GM19043 (cell line): ENCODE measurements at regions not wholly inside any gene's neighbourhood (a gene's known extent, or its start where the extent isn't known, plus 50 kb on each side); places are given as distances from the start of the nearest gene placed in this dataset.
A peak's percentile ranks its signal among the peaks of the same experiment; 100 is the strongest.

Experiments
- ATAC-seq: cut with Tn5 transposase; IDR thresholded peaks from one replicate; pipeline ENCODE4 v1.9.1; 2021; ENCODE audit warnings: low read depth; ENCODE audit not compliant: unreplicated experiment

DNA sequence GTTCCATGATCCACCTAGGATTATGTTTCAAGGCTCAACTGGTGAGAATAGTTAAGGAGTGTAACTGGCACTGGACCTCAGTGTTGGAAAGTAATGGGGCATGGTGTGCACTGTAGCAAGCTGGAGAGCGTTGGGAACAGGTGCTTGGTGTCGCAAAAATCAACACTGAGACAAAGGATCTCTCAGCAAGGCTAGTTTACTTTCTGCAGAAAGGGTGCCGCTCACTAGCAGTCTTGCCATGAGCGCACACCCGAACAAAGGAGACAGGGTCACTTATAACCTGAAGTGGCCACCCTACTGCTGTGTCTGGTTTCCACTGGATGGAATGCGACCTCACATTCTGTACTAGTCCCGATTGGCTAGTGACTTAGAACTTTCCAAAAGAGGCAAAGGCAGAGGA is 133.2 kb downstream of the TMEM17 start:
- ATAC-seq, result no peak

GRCh38 chr2:62370321-62371250 is 135.4 kb downstream of the TMEM17 start:
- no peak for ATAC-seq

- no peak for ATAC-seq
Observed at GRCh38 chr2:62369541-62370202, 136.3 kb downstream of the TMEM17 start.

DNA sequence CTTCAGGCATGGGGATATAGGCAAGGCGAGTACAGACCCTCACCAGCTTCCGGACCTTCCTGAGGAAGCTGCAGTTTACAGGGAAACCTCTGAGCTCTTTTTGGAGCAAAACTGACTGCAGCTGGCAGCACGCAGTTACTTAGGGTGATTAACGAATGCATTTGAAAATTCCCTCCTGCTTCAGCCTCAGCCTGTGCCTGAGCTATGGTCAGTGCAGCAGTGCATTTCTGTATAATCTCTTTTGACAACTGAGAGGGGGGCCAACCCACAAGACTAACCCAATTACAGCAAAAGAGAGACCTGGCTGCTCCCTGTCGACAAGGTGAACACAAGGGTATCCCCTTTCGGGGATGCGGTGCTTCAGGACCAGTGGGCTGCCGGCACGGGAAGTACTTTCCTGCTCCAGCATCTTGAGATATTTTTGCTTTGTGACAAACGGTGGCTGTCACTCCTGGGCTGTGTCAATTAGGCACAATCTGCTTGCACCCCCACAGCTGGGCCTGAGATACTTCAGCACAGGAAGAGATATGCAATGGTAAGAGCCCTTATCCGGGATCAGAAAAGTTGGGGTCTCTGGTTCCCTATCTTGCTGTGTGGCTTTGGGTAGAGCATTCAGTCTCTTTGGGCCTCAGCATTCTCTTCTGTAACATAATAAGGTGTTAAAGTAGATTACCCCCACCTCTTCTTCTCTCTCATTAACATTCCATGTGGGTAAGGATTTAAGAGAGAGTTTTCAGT is 141.0 kb downstream of the TMEM17 start:
- no peak for ATAC-seq

DNA sequence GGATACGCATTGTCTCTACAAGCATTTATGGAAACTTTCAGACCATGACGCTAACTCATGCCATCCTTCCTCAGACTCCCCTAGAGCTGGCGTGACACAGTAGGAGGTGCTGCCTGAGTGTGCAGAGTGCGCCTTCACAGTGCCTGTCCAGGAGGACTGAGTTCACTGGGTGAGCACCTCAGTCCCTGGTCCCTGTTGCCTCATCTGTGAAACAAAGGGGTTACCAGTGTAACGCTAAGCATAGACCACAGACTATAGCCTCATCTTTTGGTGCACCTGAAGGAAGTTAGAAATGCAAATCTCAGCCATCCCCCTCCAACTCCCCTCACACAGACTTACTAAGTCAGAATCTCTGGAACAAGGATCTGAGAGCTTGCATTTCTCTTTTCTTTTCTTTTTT is 142.8 kb downstream of the TMEM17 start:
- peak; percentile 74 for ATAC-seq

GRCh38 chr2:62362561-62362960 is 143.4 kb downstream of the TMEM17 start:
- peak; percentile 38 for ATAC-seq

DNA sequence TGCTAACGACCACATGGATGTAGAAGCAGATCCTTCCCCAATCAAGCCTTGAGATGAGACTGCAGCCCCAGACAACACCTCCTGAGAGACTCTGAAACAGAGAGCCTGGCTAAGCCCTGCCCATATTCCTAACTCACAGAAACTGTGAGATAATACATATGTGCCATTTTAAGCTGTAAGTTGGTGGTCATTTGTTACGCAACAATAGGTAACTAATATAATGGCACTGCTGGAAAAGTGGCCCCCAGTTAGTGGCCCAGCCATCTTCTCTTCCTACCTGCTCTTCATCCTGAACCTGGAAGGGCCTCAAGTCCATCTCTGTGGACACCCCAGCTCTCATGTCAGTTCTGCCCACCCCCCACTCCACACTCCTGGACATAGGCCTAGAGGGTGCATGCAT is 144.0 kb downstream of the TMEM17 start:
- ATAC-seq, result no peak

DNA sequence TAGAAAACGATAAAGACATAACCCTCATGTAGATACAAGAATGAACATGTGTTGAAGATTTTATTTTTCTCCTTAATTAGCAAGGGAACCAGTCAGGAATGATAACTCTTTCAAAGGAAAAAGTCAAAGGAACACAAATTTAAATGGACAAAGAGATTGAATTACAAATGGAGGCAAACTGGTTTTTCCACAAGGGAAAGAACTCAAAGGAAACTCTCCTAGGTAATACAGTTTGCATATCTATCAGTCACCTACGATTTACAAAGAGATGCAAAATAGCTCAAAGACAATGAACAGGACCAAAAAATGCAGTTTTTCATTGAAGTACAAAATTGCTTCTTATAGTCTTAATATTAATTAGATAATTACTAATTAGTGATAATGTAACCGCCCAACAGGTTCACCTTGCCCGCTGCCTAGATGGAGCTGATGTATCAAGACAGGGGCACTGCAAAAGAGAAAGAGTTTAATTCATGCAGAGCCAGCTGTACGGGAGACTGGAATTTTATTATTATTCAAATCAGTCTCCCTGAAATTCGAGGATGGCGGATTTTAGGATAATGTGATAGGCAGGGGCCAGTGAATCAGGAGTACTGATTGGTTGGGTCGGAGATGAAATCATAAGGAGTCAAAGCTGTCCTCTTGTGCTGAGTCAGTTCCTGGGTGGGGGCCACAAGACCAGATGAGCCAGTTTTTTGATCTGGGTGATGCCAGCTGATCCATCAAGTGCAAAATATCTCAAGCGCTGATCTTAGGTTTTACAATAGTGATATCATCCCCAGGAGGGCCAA is 151.0 kb downstream of the TMEM17 start:
- no peak for ATAC-seq

DNA sequence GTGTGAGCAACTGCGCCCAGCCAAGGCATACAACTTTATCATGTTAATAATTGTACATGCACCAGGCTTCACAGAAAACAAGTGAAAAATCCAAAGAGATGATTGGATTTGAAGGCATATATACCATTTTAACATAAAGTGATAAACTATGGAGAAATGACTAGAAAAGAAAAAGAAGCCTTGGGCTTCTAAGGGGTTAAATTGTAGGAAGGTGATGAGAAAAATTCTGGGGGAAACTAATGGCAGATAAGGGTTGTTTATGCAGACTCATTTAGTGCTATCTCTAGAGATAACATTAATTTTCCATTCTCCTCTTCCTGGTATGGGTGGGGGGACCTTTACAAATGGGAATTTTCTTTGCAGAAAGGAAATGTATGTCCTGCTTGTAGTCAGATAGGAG is 154.0 kb downstream of the TMEM17 start:
- ATAC-seq, result no peak

DNA sequence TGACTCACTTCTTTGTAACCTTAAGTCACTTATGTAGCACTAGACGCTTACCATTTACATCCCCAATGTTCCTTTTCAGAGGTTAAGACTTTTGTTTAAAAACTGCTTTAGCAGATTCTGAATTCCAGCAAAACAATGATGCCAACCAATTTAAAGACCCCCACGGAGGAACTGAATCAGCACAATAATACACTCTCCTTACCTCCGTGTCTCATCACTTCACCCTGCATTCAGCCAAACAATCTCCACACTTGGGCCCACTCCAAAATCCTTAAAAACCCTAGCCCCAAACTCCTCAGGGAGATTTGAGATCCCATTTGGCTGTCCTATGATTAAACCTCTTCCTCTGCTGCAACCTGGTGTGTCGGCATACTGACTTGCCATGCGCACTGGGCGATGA is 153.9 kb downstream of the B3GNT2 start:
- no peak for ATAC-seq

DNA sequence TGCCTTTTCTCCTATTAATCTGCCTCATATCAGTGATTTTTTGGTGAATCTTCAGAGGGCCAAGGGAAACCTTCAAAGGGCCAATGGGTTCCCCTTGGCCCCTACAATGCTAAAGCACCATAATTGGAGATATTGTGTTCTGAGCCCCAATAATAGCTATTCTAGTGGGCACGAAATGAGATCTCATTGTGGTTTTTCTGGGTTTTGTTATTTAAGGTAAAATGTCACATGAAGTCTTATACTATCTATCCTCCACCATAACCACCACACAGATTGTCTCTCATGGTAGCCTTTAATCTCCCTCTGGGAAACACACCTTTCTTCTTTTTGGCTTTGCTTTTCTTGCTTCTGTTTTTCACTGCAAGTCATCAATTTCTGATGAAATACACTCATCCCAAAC is 152.8 kb downstream of the B3GNT2 start:
- ATAC-seq, result no peak

GRCh38 chr2:62347563-62348270 is 151.8 kb downstream of the B3GNT2 start:
- no peak for ATAC-seq

DNA sequence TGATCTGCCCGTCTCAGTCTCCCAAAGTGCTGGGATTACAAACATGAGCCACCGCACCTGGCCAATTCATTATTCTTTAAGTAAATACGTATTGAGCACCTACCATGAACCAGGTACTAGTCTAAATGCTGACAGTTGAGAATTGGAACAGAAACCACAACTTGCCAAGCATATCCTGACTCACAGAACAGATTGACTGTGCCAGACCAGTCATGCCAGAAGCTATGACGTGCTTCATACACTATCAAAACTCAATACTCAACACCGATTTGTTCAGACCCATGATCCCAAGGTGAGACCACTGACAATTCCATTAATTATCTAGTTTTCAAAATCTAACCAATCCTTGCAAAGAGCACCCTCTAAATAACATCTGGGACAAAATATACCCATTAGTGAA is 148.6 kb downstream of the B3GNT2 start:
- peak; percentile 69 for ATAC-seq

- no peak for ATAC-seq
Observed at GRCh38 chr2:62343636-62344337, 147.9 kb downstream of the B3GNT2 start.

DNA sequence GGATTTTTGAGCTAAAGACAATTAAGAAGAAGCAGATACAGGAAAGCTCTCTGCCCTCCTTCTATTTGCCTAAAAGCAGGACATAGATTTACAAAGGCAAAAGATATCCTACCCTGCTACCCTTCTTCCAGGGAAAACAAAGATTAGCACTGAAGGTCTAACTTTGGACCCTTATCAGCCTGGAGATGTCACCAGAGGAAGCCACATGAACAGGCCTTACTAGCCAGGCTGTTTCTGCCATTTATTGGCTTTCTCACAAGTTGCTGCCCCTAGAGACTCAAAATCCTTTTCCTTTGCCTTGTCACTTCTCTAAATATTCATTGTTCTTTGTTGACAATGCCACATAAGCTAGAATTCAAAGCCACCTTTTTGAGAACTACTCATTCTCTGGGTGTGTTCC is 147.3 kb downstream of the B3GNT2 start:
- ATAC-seq, result no peak

- ATAC-seq, result peak; percentile 43
Observed at GRCh38 chr2:62340994-62341484, 145.1 kb downstream of the B3GNT2 start.

- no peak for ATAC-seq
Observed at GRCh38 chr2:62339837-62340236, 143.9 kb downstream of the B3GNT2 start.

DNA sequence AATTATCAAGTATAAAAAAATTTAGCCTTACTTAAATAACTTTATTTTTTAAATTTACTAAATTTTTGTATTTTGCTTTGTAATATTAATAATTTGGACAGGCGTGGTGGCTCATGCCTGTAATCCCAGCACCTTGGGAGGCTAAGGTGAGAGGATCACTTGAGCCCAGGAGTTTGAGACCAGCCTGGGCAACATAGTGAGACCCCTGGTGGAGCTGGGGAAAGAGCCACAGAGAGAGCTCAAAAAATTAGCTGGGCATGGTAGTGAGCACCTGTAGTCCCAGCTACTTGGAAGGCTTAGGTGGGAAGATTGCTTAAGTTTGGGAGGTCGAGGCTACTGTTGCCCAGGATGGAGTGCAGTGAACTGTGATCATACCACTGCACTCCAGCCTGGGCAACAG is 143.5 kb downstream of the B3GNT2 start:
- no peak for ATAC-seq

- no peak for ATAC-seq
Observed at GRCh38 chr2:62338111-62338510, 142.2 kb downstream of the B3GNT2 start.
